Fibroblast of skin of right quadriceps (primary cell): ENCODE measurements at regions not wholly inside any gene's neighbourhood (a gene's known extent, or its start where the extent isn't known, plus 50 kb on each side); places are given as distances from the start of the nearest gene placed in this dataset.

Source experiments
- DNase-seq: peaks from one replicate; pipeline ENCODE4 v3.0.0-alpha.2; 2013

DNA sequence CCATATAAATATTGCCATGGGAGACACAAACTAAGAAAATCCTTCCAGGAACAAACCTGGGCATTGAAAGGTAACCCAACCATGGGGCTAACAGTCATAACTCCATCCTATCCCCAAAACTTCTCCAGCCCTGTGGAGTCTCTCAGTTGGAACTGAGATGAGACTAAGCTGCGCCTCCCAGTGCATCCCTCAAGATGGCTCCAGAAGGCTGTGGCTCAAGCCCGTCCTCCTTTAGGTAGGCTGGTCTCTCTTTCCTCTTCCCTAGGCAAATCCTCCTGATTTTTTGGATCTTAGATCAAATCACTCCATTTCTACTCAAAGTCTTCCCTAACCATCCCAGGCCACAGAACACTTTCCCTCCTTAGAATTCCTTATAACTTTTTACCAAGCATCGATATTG lies 364.3 kb upstream of the CCDC196 start:
- no peak for DNase-seq

DNA sequence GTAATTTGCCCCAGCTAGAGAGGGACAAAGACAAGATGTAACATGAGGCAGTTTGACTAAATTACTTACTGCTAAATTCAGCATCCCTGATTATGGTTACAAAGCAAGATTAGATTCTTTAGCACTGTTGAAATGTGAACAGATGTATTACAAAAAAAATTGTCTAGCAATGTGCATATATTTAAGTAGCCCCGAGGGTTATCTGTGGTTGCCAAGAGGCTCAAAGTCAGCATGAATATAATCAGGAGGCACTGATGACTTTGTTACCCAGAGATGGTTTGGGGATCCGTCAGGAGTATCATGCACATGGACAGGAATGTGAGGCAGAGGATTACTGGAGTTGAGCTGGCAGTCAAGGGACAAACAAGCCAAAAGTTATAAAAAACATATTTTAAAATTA lies 356.9 kb upstream of the CCDC196 start:
- DNase-seq = no peak

DNA sequence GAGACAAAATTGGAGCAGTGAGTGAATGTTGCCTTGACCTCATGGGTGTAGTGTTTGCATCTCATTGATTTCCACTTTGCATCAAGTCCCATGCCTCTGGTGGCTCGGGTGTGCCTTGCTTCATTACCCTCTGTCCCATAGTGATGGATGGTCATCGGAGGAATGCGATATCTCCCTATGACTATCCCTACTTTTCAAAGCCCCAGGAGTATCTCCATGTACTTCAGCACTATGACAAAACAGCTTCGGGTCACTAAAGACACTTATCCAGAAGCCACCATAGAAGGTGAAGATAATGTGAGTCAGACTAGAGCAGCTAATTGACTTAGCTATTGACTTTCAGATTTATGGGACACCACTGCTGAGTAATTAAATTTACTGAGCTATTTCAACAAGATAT lies 355.1 kb upstream of the CCDC196 start:
- DNase-seq = no peak

DNA sequence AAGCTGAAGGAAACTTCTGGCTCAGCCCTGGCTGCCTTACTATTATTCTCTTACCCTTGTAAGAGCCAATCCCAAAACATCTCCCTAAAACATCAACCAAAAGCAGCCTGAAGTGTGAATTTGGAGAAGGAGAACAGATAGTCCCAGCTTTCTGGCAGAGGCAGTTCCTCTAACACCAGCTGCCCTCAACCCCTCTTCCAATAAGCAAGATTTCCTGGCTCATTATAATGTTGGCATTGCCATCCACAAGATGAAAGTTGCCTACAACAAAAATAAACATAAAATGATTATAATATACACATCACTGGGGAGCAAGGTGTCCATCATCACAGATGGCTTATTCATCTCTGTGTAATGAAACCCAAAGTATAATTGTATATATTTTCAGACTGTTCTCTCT lies 352.5 kb upstream of the CCDC196 start:
- no peak for DNase-seq

DNA sequence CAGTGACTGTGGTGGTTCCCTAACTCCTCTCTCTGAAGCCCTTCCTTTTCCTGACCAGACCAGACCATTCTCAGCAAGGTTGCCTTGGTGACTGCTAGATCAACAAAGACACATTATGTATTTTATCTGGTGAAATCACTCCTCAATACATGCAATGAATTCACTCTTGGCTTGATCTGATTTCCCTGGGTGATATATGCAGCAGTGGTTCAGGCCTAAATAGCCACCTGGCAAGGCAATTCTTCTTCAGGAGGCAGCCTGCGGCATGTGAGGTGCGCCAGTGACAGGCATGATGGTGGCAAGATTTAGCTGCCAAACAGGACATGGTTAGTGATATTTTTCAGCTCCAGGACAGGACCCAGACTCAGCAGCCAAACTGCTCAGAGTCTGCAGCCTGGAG lies 350.3 kb upstream of the CCDC196 start:
- no peak for DNase-seq

DNA sequence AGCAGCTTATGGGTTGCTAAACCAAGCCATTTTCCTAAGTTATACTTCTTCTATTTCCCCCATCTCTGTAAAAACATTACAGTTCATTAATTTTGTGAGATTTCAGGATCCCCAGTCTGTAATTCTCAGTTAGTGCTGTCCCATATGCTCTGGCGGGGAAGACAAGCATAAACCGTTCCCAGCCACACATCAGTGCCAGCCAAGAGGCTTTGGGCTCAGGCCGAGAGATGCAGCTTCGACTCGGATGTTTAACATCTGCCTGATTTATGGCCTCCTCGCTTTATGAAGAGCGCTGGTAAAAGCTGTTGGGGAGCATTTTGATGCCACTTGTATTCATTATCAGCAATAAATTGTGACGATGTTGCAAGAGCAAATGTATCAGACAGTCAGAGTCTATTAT lies 349.1 kb upstream of the CCDC196 start:
- DNase-seq = no peak

DNA sequence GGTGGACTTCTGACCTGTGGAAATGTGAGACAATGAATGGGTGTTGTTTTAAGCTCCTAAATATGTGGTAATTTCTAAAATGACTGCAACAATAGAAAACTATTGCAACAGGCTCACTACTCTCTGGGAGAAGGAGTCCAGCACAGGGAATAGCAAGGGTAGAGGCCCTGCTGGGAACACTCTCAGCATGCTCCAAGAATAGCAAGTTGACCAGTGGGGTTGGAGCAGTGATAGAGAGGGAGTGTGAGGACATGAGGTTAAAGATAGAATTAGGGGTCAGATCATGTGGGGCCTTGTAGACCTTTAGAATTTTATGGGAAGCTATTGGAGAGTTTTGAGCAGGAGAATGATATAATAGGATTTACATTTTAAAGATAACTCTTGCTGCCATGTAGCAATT lies 346.7 kb upstream of the CCDC196 start:
- DNase-seq = no peak

DNA sequence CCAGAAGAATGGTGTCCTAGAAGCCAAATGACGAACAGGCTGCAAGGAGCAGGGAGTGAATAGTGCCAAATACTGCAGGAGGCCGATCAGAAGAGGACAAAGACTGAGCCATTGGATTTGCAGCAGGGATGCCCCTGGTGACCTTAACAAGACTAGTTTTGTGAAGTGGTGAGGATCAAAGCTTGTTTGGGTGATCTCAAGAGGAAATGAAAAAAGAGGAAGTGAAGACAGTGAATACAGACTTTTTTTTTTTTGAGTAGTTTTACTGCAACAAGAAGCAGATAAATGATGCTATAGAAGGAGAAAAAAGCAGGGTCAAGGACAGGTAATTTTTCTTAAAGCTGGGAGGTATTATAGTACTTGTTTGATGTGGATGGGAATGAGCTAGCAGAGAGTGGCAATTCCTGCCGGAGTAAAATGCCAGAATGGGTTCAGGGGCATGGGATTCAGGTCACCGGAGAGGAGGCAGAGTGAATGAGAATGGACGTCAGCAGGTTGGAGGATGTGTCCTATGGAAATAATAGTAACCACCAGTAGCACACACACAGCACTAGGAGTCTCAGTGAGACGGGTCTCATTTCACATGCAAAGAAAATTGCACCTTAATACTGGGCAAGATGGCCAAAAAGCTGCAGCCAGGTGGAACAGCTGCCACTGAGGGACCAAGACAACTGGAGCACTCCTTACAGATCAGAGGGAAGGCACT lies 345.8 kb upstream of the CCDC196 start:
- no peak for DNase-seq

DNA sequence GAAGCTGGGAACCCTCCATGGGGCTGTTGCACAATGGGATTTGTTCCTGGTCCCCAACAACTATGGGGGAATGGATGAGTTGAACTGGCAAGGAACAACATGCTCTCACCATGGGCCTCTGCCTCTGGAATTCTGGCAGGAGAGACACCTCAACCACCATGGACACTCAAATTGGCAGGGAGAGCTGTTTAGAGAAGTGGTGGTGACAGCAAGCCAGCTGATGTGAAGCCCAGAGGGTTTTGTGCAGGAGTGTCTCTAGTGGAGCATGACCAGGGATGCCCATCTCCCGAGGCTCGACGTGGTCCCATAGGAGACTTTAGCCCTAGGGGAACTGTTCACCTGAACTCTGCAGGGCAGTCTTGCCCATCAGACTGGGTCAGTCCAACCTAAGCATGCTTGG lies 345.2 kb upstream of the CCDC196 start:
- no peak for DNase-seq

DNA sequence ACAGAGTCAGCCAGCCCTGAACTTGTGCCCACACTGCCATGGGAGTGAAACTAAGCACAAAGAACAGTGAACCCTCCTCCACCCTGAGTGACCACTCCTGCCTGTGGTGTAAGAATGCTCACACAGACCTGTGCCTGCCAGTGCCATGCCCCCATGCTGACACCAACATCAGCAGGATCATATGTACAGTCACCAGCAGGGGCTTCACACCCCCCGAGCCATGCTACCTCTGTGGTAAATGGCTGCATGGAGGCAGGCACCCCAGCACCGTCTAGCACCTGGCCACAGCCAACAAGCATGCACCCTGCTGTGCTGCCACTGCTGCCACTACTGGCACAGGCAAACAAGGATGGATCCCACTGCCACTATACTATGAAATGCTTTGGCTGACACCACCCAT lies 344.4 kb upstream of the CCDC196 start:
- DNase-seq = no peak

DNA sequence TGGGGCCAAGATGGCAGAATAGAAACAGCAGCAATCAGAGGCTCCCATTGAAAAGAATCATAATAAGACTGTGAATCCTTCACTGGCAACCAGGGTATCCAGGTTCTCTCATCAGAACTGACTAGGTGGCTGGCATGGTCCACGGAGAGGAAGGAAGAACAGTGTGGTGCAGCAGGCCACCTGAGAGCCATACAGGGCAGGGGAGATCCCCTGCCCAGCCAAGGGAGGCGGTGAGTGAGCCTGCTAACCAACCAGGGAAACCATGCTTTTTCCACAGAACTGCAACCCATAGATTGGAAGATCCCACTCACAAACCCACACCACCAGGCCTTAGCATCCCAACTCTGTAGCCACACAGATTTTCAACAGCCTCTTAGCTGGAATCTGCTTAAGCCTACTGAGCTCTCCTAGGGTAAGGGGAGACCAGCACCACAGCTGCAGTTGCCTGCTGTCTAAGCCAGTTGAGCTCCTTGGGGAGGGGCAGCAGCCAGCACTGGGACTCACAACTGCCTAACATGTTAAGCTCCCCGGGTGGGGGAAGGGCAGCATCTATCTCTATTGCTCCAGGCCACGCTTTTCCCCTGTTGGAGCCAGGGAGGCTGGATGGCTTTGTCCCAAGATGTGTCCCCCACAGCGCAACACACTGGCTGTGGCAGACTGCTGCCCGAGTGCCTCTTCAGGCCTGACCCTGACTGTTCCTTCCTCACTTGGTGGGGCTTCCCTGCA lies 342.6 kb upstream of the CCDC196 start:
- no peak for DNase-seq

DNA sequence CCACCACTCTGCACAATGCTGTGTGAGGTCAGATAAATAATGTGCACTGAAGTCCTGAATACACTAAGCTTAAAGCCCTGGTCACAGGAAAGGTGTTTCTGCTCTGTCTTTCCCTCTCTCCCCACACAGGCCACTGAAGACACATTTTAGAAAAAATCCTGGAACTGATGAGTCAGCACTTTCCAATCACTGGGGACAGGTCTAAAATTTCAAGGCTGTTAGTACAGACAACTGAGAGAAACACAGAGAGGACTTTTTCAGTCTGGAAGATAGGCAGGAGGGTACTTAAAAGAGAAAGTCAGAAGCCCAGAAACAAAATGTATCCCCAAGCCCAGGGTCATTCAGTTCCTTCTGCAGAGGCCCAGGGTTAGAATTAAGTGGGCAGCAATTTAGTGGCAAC lies 333.9 kb upstream of the CCDC196 start:
- no peak for DNase-seq

DNA sequence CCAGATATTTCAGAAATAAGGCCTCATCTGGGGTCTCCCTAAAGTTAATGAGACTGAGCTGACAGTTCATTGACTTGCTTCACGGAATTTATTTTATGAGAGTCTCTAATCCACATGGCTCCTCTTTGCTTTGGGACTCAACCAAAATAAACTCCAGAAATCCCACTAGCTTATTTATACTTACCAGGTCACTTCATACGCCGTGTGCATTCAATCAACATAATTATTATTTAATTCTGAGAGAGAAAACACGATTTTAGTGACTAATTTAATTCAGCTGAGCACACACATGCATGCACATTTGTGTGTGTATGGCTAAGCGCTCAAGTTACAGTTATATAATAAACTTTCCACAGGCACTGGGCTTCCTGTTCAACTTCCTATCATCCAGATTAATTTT lies 333.4 kb upstream of the CCDC196 start:
- peak; percentile 2 for DNase-seq

DNA sequence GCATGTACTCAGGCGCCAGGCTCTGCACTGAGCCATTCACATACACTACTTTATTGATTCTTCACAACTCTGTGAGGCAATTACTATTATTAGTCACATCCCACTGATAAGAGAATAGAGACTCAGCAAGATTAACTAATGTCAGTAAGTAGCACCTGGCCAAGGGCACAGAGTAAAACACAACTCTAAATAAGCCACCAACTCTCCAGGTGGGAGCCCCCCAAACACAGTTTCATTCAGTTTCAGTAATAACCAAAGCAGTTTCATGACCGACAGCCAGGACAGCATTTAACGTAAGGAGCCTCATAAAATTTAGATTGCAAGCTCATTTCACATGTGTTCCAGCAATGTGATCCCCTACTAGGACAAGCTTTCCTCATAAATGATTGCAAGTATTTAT lies 323.1 kb upstream of the CCDC196 start:
- DNase-seq = no peak

DNA sequence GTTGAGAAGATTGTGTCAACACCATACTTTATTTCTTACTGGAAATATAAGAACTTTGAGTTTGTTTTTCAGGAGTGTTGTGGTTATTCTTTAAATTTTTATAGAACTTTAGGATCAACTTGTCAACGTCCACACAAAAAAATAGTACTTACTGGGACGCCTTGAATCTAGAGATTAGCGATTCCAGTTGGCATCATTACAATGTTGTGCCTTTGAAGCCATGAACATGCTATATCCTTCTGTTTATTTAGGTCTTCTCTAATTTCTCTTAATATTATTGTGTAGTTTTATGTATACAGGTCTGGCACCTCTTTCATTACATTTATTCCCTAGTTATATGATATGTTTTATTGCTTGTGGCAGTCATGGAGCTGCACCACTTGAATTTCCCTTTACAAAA lies 320.8 kb upstream of the CCDC196 start:
- no peak for DNase-seq

DNA sequence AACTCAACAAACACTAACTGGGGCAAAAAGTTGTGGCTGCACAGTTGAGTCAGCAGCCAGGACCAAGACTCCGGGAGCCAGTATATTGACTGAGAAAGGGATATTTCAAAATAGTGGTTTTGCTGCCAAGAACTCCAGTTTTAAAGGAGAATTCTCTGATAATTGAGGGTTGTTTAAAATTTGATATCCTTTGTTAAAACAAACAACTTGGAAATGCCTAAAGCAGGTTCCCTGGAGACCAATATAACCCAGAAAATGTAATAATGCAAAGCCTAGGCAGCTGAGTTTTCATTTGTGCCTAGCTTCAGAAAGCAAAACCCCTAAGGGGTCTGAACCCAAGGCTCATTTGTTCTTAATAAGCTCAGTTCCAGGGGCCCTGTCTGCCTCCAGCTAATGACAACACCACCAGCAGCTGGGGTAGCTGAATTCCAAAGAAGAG lies 311.7 kb upstream of the CCDC196 start:
- DNase-seq = peak; percentile 8

DNA sequence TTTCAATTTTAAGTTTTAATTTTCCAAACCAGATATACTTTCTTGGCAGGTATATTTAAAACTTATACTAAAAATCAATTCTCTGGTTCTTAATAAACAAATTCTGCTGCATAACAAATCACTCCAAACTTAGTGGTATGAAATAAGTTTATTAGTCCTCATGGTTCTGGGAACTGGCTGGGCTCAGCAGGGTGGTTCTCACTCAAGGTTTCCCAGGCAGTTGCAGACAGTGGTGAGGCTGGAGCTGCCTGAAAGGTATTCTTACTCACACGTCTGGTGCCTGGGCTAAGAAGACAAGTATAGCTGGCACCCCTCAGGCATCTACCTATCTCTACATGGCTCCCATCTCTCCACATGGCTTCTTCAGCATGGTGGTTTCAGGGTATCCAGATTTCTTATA lies 308.2 kb upstream of the CCDC196 start:
- no peak for DNase-seq

DNA sequence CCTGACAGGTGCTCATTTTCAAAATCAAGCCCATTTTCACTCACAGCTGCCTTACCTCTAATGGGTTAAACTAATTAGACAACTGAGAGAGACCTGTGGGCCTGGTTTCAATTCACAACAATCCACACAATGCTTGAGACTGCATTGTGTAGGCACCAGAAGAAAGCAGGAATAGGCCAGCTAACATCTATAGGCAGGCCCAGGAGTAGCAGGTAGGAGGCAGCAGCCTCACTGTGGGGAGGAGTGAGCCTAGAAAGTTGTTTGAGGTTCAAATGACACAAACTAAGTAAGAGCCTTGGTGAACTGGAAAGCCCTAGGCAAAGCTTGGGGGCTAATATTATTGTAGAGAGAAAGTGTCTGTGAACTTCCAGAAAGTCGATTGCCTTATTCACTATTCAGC lies 289.5 kb upstream of the CCDC196 start:
- DNase-seq = no peak

DNA sequence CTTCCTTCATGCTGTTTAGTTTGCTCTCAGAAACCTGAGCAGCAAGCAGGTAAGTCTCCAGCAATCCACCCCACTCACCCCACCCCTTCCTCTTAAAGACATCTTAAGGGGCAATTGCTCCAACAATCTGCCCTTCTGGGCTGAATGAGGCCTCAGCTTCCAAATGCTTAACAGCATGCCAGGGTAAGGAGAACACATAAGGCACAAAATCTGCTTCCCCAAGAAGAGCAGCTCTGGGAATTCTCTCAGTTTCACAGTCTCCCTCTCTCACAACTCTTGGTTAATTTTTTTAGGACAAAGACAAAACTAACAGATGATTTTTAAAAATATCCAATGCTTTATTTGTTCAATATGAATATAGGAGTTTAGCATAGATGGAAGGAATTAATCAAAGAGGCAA lies 288.9 kb upstream of the CCDC196 start:
- DNase-seq = no peak

DNA sequence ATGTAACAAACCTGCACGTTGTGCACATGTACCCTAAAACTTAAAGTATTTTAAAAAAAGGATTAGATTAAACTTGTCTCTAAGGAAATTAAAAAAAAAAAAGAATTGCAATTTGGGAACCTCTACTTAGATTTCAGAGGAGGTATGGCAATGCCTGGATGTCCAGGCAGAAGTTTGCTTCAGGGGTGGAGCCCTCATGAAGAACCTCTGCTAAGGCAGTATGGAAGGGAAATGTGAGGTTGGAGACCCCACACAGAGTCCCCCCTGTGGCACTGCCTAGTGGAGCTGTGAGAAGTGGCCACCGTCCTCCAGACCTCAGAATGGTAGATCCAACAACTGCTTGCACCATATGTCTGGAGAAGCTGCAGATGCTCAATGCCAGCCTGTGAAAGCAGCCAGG lies 279.6 kb upstream of the CCDC196 start:
- DNase-seq = no peak

DNA sequence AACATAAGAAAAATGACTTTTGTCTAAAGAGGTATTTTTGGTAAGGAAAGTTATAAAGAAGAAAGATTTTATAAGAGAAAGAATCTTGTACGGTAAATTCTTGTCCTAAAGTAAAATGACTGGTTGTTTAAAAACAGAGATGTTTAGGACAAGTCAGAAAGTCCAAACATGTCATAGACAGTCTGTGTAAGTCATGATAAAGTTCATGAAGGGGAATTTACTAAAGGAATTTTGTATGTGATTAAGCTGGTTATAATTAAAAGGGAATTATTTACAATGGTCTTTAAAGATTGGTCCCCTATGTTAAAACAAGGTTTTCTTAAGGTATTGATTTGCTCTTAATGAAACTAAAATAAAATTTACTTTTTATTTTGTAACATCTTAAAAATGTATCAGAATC lies 269.4 kb upstream of the CCDC196 start:
- peak; percentile 1 for DNase-seq

DNA sequence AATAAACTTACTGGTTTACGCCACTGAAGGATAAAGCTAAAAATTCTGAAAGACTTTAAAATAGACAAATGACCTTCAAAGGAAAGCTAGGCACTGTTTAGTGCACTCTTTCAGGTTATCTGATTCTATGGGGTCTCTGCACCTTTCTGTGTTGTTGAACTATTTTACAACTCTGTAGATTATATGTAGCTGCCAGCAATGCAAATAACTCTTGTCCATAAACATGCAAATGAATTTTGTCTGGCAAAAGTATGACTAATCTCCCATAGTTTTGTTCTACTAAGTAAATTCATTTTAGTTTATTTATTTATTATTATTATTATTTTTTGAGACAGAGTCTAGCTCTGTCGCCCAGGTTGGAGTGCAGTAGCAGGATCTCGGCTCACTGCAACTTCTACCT lies 266.3 kb upstream of the CCDC196 start:
- no peak for DNase-seq

DNA sequence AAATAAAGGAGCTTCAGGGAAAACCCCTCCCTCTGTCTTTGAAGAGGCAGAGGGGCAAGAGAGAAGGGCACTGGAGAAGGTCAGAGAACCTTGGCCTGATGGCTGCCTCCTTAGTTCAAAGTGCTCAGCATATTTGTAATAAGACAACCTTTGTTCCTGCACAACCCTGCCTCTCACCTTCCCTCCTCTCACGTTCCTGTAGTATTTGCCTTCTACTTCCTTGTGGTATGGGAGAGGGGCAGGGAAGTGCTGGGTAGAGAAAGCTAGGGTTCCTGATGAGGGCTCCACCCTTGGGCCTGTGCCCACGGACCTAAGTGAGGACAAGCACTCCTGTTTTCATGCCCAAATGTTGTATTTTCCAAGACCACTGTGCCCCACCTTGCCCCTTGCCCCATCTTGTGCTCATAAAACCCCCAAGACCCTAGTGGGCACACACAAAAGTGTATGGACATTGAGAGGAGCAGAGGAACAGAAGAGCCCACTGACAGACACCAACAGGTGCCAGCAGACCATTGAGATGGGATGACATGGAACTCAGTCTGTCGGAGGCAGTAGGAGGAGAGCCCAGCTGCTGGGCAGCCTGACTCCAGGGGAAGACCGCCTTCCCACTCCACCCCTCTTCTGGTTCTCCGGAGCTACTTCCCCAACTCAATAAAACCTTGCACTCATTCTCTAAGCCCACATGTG lies 261.5 kb upstream of the CCDC196 start:
- no peak for DNase-seq

DNA sequence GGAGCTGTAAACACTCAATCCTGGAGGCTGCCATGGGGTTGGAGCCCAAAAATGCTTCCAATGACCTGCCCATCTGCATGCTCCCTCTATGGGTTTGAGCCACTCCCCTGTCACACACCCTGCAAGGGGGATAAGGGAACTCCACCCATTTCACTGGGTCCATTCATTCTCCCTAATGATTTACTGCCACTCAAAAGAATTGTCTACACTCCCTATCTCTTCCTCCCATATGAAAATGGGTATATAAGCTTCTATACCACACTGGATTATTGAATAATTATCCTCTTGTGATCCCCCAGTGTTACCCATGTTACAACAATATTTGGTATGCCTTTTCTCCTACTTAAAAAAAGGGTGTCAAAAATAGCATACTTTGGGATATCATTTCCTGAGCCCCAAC lies 260.8 kb upstream of the CCDC196 start:
- no peak for DNase-seq
